GM20000 (cell line): ENCODE measurements at regions not wholly inside any gene's neighbourhood (a gene's known extent, or its start where the extent isn't known, plus 50 kb on each side); places are given as distances from the start of the nearest gene placed in this dataset.

Source experiments
- DNase-seq: peaks from one replicate; pipeline ENCODE4 v3.0.0; 2012; ENCODE audit warnings: low spot score
- TF ChIP-seq, protein P1 (sequence below): IDR thresholded peaks from 2 replicates; pipeline ENCODE4 v1.5.1; 2012; ENCODE audit warnings: mild to moderate bottlenecking, control low read depth; ENCODE audit errors: extremely low read depth, missing control alignments

DNA sequence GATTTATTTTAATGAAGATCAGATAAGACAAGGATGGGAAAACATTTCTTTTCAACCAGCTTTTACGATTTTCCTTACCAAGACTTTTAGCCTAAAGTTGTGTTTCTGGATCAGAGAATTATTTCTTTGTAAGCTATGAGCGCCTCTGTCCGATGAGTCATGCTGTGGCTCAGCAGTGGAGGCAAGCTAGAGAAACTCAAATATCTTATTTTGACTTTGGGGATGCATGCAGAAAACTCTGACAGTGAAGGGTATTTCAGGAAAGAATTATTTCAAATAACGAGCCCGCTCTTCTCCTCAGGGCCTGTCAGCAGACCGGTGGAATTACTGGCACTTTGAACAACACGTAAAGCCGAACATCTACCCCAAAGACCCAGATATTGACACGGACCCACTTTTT, 77.9 kb upstream of the OR5AK2 start:
- no peak for DNase-seq
- TF ChIP-seq, protein P1, sequence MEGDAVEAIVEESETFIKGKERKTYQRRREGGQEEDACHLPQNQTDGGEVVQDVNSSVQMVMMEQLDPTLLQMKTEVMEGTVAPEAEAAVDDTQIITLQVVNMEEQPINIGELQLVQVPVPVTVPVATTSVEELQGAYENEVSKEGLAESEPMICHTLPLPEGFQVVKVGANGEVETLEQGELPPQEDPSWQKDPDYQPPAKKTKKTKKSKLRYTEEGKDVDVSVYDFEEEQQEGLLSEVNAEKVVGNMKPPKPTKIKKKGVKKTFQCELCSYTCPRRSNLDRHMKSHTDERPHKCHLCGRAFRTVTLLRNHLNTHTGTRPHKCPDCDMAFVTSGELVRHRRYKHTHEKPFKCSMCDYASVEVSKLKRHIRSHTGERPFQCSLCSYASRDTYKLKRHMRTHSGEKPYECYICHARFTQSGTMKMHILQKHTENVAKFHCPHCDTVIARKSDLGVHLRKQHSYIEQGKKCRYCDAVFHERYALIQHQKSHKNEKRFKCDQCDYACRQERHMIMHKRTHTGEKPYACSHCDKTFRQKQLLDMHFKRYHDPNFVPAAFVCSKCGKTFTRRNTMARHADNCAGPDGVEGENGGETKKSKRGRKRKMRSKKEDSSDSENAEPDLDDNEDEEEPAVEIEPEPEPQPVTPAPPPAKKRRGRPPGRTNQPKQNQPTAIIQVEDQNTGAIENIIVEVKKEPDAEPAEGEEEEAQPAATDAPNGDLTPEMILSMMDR: no peak

DNA sequence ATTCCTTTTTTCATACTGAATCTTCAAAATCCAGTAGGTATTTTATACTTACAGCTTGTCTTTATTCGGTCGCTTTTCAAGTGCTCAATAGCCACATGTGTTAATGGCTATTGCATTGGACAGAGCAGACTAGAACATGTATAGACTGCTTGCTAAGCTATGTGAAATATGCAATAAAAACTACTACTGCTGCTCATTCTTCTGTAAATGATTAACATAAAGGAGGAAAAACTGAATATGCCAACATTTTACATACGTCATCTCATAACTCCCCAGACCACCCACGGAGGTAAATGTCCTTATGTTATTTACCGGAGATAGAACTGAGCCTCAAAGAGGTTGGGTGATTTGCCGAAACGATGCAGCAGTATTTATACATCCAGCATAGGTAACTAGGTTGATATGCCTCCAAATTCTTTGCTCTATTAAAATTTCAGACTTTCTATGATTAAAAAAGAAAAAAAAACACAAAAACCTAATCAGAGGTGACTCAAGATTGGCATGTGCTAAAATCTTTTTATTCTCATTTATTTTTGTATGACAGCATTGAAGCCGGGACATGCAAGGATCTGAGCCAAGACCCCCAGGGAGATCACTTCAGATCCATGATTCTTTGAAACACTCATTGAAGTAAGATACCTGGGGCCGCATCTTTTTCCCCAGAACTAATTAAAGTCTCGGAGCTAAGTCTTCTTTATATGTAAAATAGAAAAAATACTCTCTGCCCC, 78.5 kb upstream of the OR5AK2 start:
- TF ChIP-seq, protein P1: no peak
- no peak for DNase-seq

DNA sequence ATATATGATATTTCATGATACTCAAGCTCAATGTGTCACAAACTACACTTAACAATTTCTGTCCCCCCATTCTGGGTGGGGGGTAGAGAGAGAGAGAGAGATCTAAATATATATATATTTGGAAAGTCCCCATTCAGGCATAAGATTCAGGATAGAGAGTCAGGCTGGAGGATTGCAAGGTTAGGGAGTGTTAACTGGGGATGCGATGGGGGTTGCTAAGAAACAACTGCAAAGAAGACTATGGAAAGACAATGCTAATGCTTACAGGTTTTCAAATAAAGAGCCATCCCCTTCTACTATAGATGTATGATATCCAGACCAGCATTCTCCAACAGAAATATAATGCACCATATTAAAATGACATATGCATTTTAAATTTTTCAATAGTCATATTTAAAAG, 79.2 kb upstream of the OR5AK2 start:
- TF ChIP-seq, protein P1: no peak
- DNase-seq: no peak

DNA sequence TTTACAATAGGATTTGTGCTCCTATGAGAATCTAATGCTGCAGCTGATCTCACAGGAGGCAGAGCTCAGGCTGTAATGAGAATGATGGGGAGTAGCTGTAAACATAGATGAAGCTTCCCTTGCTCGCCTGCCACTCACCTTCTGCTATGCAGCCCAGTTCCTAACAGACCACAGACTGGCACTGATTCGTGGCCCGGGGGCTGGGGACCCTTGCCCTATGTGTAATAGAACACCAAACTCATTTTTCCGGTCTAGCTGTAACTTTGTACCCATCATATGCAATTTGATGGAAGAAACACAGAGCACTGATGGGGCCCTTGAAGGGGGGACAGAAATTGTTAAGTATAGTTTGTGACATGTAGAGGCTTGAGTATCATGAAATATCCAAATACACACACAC, 79.6 kb upstream of the OR5AK2 start:
- no peak for DNase-seq
- TF ChIP-seq, protein P1: no peak

DNA sequence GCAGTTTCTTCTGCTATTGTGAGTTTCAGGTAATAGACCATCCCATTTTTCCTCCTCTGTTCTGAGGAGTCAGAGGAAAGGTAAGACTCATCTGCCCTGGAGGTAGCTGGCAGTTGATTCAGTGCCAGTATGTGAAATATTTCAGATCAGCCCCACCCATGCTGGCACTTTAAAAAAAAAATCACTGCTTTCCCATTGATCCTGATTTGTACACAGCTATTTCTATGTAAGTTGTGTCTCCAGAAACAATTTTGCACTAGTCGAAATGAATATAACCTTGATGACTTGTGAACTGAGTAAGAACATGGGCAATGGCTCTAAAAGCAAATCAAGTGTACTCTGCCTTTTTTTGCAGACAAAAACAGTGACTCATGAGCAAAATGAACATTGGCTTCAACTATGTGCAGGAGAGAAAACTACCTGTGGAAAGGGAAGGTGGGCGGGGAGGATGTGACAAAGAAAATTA, 82.0 kb upstream of the OR5AK2 start:
- DNase-seq: no peak
- TF ChIP-seq, protein P1: no peak

DNA sequence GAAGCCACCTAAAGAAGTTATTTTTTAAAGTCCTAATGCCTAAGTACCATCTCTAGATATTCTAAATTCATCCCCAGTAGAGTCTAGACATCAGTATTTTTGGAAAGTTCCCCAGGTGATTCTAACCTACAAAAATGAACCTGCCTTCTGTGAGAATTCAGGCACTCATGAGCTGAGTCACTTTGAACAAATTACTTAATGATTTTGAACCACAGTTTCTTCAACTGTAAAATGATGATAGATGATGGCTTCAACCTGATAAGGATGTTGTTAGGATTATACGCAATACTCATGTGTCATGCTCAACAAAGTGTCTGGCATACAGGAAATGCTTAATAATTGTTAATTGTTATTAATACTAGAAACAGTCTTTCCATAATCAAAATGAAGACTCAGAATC, 82.8 kb upstream of the OR5AK2 start:
- TF ChIP-seq, protein P1: no peak
- DNase-seq: no peak

DNA sequence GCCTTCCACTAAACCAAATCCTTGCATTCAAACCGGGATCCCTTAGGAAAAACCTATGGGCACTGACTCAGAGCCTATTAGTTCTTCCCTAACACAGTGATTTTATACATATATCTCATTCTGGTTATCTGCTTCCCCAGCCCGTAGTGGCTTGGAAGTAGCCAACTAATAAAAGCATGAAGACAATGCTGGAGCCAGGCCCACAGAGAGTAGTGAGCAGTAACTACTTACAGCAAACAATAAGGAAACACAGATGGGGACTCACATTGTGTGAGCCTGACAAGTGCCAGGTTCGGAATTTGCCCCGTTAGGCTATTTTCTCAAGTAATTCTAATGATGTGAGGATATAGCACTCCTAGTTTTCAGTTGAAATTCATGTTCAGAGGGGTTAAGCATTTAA, 83.3 kb upstream of the OR5AK2 start:
- no peak for DNase-seq
- TF ChIP-seq, protein P1: no peak
